ENCODE measurements at regions not wholly inside any gene's neighbourhood (a gene's known extent, or its start where the extent isn't known, plus 50 kb on each side); places are given as distances from the start of the nearest gene placed in this dataset.

GRCh38 chr13:87093399-87093798, 577.8 kb upstream of the SLITRK5 start:
- TF ChIP-seq, protein P1, sequence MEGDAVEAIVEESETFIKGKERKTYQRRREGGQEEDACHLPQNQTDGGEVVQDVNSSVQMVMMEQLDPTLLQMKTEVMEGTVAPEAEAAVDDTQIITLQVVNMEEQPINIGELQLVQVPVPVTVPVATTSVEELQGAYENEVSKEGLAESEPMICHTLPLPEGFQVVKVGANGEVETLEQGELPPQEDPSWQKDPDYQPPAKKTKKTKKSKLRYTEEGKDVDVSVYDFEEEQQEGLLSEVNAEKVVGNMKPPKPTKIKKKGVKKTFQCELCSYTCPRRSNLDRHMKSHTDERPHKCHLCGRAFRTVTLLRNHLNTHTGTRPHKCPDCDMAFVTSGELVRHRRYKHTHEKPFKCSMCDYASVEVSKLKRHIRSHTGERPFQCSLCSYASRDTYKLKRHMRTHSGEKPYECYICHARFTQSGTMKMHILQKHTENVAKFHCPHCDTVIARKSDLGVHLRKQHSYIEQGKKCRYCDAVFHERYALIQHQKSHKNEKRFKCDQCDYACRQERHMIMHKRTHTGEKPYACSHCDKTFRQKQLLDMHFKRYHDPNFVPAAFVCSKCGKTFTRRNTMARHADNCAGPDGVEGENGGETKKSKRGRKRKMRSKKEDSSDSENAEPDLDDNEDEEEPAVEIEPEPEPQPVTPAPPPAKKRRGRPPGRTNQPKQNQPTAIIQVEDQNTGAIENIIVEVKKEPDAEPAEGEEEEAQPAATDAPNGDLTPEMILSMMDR (IDR thresholded peaks at IDR 0.05), result no peak
- TF ChIP-seq POLR2A (IDR thresholded peaks at IDR 0.05) (no peak), EP300 (IDR thresholded peaks at IDR 0.05; ENCODE audit: low read depth) (no peak)

Measured in transverse colon (tissue), 3 donors.